ENCODE measurements at regions not wholly inside any gene's neighbourhood (a gene's known extent, or its start where the extent isn't known, plus 50 kb on each side); places are given as distances from the start of the nearest gene placed in this dataset.

- TF ChIP-seq CTCF (IDR thresholded peaks at IDR 0.05; ENCODE audit: poor library complexity, severe bottlenecking) (no peak), EP300 (conservative IDR thresholded peaks at IDR 0.05; ENCODE audit: poor library complexity, severe bottlenecking) (no peak), TAF1 (IDR thresholded peaks at IDR 0.05; ENCODE audit: low read depth) (no peak), REST (IDR thresholded peaks at IDR 0.05; ENCODE audit: borderline replicate concordance) (no peak), POLR2AphosphoS5 (IDR thresholded peaks at IDR 0.05) (no peak), RAD21 (conservative IDR thresholded peaks at IDR 0.05) (no peak)
Measured at GRCh38 chr3:147589016-147589415, 179.9 kb downstream of the ZIC1 start.
